Neural progenitor cell (in vitro differentiated cells): ENCODE measurements at regions not wholly inside any gene's neighbourhood (a gene's known extent, or its start where the extent isn't known, plus 50 kb on each side); places are given as distances from the start of the nearest gene placed in this dataset.

Source experiments
- CTCF ChIP-seq: fragments of 200-600 bp; sonication (generic); IDR thresholded peaks from 2 replicates; pipeline ENCODE4 v1.5.1; 2017; ENCODE audit warnings: antibody characterized with exemption, mild to moderate bottlenecking
- EZH2 ChIP-seq: fragments of 200-600 bp; sonication (generic); IDR thresholded peaks from 2 replicates; pipeline ENCODE4 v1.6.1; 2017; ENCODE audit warnings: antibody characterized with exemption, mild to moderate bottlenecking, moderate library complexity

- TF ChIP-seq EZH2 (no peak), CTCF (no peak)
Measured at GRCh38 chr12:46461907-46462640, 89.5 kb upstream of the SLC38A2 start.
